ENCODE measurements at regions not wholly inside any gene's neighbourhood (a gene's known extent, or its start where the extent isn't known, plus 50 kb on each side); places are given as distances from the start of the nearest gene placed in this dataset.

GRCh38 chr13:21823949-21824348 is 153.1 kb downstream of the FGF9 start:
- H3K23ac ChIP-seq (ENCODE audit: insufficient read length) = no peak overlapping the region
- no peaks in the 10 kb centered on the region for H3K23me2 ChIP-seq (ENCODE audit: low read depth, low read length)
- FAIRE-seq = no peak
- WGBS, 2 experiments (ENCODE audit: extremely low coverage in 1 of 2, insufficient coverage in 1 of 2, insufficient read length in 1 of 2, insufficient replicate concordance in 2 of 2, low coverage in 1 of 2, low lambda C conversion rate in 2 of 2, missing lambda C conversion rate in 1 of 2) = 92% methylated on average over 1 of the region's 1 CpG; no CpG with 5 or more reads in 1 of the 2 experiments
- H3K79me2 ChIP-seq (ENCODE audit: control insufficient read depth in 1 of 2, insufficient read depth in 2 of 2, low read length in 2 of 2) = no peaks in the 10 kb centered on the region
- H3K27me3 ChIP-seq (replicated peaks in 1 of 4; ENCODE audit: control insufficient read depth in 3 of 4, extremely low read depth in 1 of 4, insufficient read depth in 3 of 4, low read length in 3 of 4) = no peaks in the 10 kb centered on the region
- H3K18ac ChIP-seq (ENCODE audit: extremely low read depth, low read length) = no peak overlapping the region
- H3K4me2 ChIP-seq (ENCODE audit: insufficient read depth in 1 of 2, low read depth in 2 of 2, low read length in 2 of 2) = no peak overlapping the region
- no peak overlapping the region for H4K8ac ChIP-seq (ENCODE audit: extremely low read depth, insufficient read depth, low read length)
- no peak overlapping the region for H4K5ac ChIP-seq (ENCODE audit: insufficient read length, low read depth, low read length)
- no peak overlapping the region for H2BK5ac ChIP-seq (ENCODE audit: low read depth, low read length)
- ChIA-PET CTCF (ENCODE audit: partially characterized antibody) (interaction anchor here (1.0 kb wide), 1 partner anchor 13 kb away, joined by 3 read pairs; no protein-coding TSS in a partner anchor), POLR2A (ENCODE audit: partially characterized antibody) (no interaction called here)
- H4K20me1 ChIP-seq (replicated peaks in 1 of 2; ENCODE audit: control insufficient read depth in 1 of 2, insufficient read depth in 2 of 2, low read length in 2 of 2) = no peaks in the 10 kb centered on the region
- H2BK120ac ChIP-seq (replicated peaks; ENCODE audit: low read depth, low read length) = no peak overlapping the region
- no peak overlapping the region for H2BK12ac ChIP-seq (ENCODE audit: low read depth, low read length)
- H3K4me3 ChIP-seq (ENCODE audit: extremely low read depth in 1 of 4, insufficient read depth in 2 of 4, low read depth in 3 of 4, low read length in 4 of 4) = no peak overlapping the region
- H4K91ac ChIP-seq (replicated peaks; ENCODE audit: insufficient read length, low read length) = no peak overlapping the region
- no peak for DNase-seq (ENCODE audit: low read depth in 1 of 2, low spot score in 2 of 2)
- no peak overlapping the region for H3K4ac ChIP-seq (replicated peaks; ENCODE audit: insufficient read length, low read depth, low read length)
- H3K4me1 ChIP-seq (replicated peaks in 1 of 4; ENCODE audit: control insufficient read depth in 3 of 4, insufficient read depth in 4 of 4, low read length in 3 of 4) = no peaks in the 10 kb centered on the region; a peak in 1 of 7 replicates
- H3K27ac ChIP-seq (ENCODE audit: low read depth, low read length) = no peak overlapping the region
- H3K79me1 ChIP-seq (ENCODE audit: low read depth, low read length) = no peaks in the 10 kb centered on the region
- H3K9ac ChIP-seq (replicated peaks in 1 of 4; ENCODE audit: extremely low read depth in 1 of 4, low read depth in 3 of 4, low read length in 3 of 4) = no peak overlapping the region
- no peak overlapping the region for H3K14ac ChIP-seq (ENCODE audit: insufficient read length)
- no peak overlapping the region for H2BK15ac ChIP-seq (ENCODE audit: low read length)
- H2AFZ ChIP-seq (ENCODE audit: low read length) = no peak overlapping the region
- TF ChIP-seq CTCF (IDR thresholded peaks at IDR 0.05; ENCODE audit: control extremely low read depth in 1 of 3, insufficient read depth in 1 of 3, low read depth in 1 of 3, low read length in 3 of 3) (no peak), CHD2 (IDR thresholded peaks at IDR 0.05; ENCODE audit: low read length) (no peak), SIN3A (conservative IDR thresholded peaks at IDR 0.05 in 1 of 2, IDR thresholded peaks at IDR 0.05 in 1 of 2; ENCODE audit: low read depth in 1 of 2, low read length in 2 of 2) (no peak), E2F6 (IDR thresholded peaks at IDR 0.05) (no peak), TAF1 (IDR thresholded peaks at IDR 0.05; ENCODE audit: low read depth, low read length) (no peak), EZH2 (IDR thresholded peaks at IDR 0.05; ENCODE audit: low read depth, low read length, severe bottlenecking) (no peak), MAX (IDR thresholded peaks at IDR 0.05) (no peak), SRF (IDR thresholded peaks at IDR 0.05; ENCODE audit: low read depth, low read length) (no peak), KDM1A (IDR thresholded peaks at IDR 0.05; ENCODE audit: borderline replicate concordance, low read length) (no peak)
- no peaks in the 10 kb centered on the region for H3K9me3 ChIP-seq (ENCODE audit: insufficient read depth in 2 of 2, low read depth in 1 of 2, low read length in 1 of 2)
- no peak overlapping the region for H2AK5ac ChIP-seq (ENCODE audit: low read depth, low read length)
- H3K56ac ChIP-seq (replicated peaks; ENCODE audit: insufficient read length, low read depth, low read length) = no peak overlapping the region
- H2BK20ac ChIP-seq (ENCODE audit: low read length) = no peak overlapping the region
- H3K36me3 ChIP-seq (ENCODE audit: control insufficient read depth in 2 of 4, insufficient read depth in 4 of 4, low read length in 3 of 4) = no peaks in the 10 kb centered on the region
